ENCODE measurements at regions not wholly inside any gene's neighbourhood (a gene's known extent, or its start where the extent isn't known, plus 50 kb on each side); places are given as distances from the start of the nearest gene placed in this dataset.

GRCh38 chr9:108377881-108378280, 477.9 kb downstream of the ACTL7B start:
- H3K9ac ChIP-seq (ENCODE audit: low read depth in 1 of 2, low read length in 2 of 2) = no peak overlapping the region
- DNase-seq (ENCODE audit: low spot score) = no peak
- no peaks in the 10 kb centered on the region for H3K4me1 ChIP-seq (ENCODE audit: control insufficient read depth in 4 of 4, insufficient read depth in 4 of 4, low read length in 3 of 4)
- H3K9me3 ChIP-seq (ENCODE audit: control insufficient read depth in 4 of 4, low read length in 3 of 4) = no peaks in the 10 kb centered on the region
- no peak overlapping the region for H3K4me3 ChIP-seq (ENCODE audit: low read depth in 1 of 3, low read length in 3 of 3)
- 98% methylated on average over 2 of the region's 2 CpGs for whole genome bisulfite sequencing
- TF ChIP-seq FOXA2 (IDR thresholded peaks at IDR 0.05) (no peak), CTCF (IDR thresholded peaks at IDR 0.05; ENCODE audit: low read depth, low read length, missing input control) (no peak)
- TF ChIP-seq, protein P1, sequence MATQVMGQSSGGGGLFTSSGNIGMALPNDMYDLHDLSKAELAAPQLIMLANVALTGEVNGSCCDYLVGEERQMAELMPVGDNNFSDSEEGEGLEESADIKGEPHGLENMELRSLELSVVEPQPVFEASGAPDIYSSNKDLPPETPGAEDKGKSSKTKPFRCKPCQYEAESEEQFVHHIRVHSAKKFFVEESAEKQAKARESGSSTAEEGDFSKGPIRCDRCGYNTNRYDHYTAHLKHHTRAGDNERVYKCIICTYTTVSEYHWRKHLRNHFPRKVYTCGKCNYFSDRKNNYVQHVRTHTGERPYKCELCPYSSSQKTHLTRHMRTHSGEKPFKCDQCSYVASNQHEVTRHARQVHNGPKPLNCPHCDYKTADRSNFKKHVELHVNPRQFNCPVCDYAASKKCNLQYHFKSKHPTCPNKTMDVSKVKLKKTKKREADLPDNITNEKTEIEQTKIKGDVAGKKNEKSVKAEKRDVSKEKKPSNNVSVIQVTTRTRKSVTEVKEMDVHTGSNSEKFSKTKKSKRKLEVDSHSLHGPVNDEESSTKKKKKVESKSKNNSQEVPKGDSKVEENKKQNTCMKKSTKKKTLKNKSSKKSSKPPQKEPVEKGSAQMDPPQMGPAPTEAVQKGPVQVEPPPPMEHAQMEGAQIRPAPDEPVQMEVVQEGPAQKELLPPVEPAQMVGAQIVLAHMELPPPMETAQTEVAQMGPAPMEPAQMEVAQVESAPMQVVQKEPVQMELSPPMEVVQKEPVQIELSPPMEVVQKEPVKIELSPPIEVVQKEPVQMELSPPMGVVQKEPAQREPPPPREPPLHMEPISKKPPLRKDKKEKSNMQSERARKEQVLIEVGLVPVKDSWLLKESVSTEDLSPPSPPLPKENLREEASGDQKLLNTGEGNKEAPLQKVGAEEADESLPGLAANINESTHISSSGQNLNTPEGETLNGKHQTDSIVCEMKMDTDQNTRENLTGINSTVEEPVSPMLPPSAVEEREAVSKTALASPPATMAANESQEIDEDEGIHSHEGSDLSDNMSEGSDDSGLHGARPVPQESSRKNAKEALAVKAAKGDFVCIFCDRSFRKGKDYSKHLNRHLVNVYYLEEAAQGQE (IDR thresholded peaks at IDR 0.05) = no peak
- no peak overlapping the region for H3K27ac ChIP-seq (ENCODE audit: low read depth in 1 of 2, low read length in 2 of 2)
- H3K36me3 ChIP-seq (ENCODE audit: control insufficient read depth in 4 of 4, insufficient read depth in 3 of 4, low read depth in 1 of 4, low read length in 3 of 4) = no peaks in the 10 kb centered on the region
- peaks cover 0 to 2% (median 0%) of the 10 kb centered on the region in 4 donors for H3K27me3 ChIP-seq (ENCODE audit: control insufficient read depth in 4 of 4, insufficient read depth in 4 of 4, low read length in 3 of 4)

- TF ChIP-seq JUND (IDR thresholded peaks at IDR 0.05) (no peak), HNF4G (IDR thresholded peaks at IDR 0.05) (no peak), RAD21 (IDR thresholded peaks at IDR 0.05) (no peak), TAF1 (conservative IDR thresholded peaks at IDR 0.05) (no peak), RXRA (IDR thresholded peaks at IDR 0.05) (no peak), ATF3 (IDR thresholded peaks at IDR 0.05) (no peak)
- H3K4me1 ChIP-seq (ENCODE audit: control insufficient read depth in 4 of 4, insufficient read depth in 4 of 4, low read length in 3 of 4) = no peaks in the 10 kb centered on the region
- WGBS = 59% methylated on average over 3 of the region's 3 CpGs
These were observed 478.4 kb downstream of the ACTL7B start for GRCh38 chr9:108377382-108377781.

DNA sequence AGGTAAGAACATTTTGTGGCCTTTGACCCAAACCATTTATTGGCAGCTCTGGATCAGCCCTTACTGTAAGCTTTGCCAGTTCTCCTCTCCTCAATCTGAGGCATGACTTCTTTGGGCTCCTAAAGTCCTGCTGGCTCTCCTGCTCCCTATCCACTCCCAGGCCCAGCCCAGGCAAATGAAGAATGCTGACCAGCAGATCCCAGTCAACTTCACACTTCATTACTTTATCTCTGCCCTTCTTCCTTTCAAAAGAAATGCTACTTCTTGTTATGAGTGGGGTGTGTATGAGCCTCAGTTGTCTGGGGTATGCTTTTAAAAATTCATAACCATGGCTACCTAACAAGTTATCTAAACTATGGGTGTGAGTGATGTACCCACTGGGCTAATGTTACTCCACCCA, 479.6 kb downstream of the ACTL7B start:
- Histone ChIP-seq H3K9ac (ENCODE audit: low read depth in 1 of 2, low read length in 2 of 2) (no peak overlapping the region), H3K36me3 (ENCODE audit: control insufficient read depth in 4 of 4, insufficient read depth in 3 of 4, low read depth in 1 of 4, low read length in 3 of 4) (no peaks in the 10 kb centered on the region), H3K9me3 (ENCODE audit: control insufficient read depth in 4 of 4, low read length in 3 of 4) (no peaks in the 10 kb centered on the region), H3K27me3 (ENCODE audit: control insufficient read depth in 4 of 4, insufficient read depth in 4 of 4, low read length in 3 of 4) (no peaks in the 10 kb centered on the region), H3K27ac (ENCODE audit: low read depth in 1 of 2, low read length in 2 of 2) (no peak overlapping the region), H3K4me3 (ENCODE audit: low read depth in 1 of 3, low read length in 3 of 3) (no peak overlapping the region), H3K4me1 (ENCODE audit: control insufficient read depth in 4 of 4, insufficient read depth in 4 of 4, low read length in 3 of 4) (no peaks in the 10 kb centered on the region)
- DNase-seq (ENCODE audit: low spot score) = no peak
- no peak for TF ChIP-seq HNF4A (conservative IDR thresholded peaks at IDR 0.05)
- no peak for TF ChIP-seq YY1 (IDR thresholded peaks at IDR 0.05)
- no peak for TF ChIP-seq FOXA1 (IDR thresholded peaks at IDR 0.05)
- TF ChIP-seq EGR1 (IDR thresholded peaks at IDR 0.05; ENCODE audit: low read depth in 2 of 2) = no peak
- TF ChIP-seq NR2F2 (IDR thresholded peaks at IDR 0.05) = no peak
- no peak for TF ChIP-seq SP1 (IDR thresholded peaks at IDR 0.05)
- TF ChIP-seq RXRA (IDR thresholded peaks at IDR 0.05) = no peak
- no peak for TF ChIP-seq MAX (IDR thresholded peaks at IDR 0.05)
- TF ChIP-seq ATF3 (IDR thresholded peaks at IDR 0.05) = no peak
- TF ChIP-seq, protein P2, sequence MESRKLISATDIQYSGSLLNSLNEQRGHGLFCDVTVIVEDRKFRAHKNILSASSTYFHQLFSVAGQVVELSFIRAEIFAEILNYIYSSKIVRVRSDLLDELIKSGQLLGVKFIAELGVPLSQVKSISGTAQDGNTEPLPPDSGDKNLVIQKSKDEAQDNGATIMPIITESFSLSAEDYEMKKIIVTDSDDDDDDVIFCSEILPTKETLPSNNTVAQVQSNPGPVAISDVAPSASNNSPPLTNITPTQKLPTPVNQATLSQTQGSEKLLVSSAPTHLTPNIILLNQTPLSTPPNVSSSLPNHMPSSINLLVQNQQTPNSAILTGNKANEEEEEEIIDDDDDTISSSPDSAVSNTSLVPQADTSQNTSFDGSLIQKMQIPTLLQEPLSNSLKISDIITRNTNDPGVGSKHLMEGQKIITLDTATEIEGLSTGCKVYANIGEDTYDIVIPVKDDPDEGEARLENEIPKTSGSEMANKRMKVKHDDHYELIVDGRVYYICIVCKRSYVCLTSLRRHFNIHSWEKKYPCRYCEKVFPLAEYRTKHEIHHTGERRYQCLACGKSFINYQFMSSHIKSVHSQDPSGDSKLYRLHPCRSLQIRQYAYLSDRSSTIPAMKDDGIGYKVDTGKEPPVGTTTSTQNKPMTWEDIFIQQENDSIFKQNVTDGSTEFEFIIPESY (IDR thresholded peaks at IDR 0.05) = no peak
- no peak for TF ChIP-seq FOXA2 (IDR thresholded peaks at IDR 0.05)
- TF ChIP-seq CTCF (IDR thresholded peaks at IDR 0.05; ENCODE audit: low read depth, low read length, missing input control) = no peak
- TF ChIP-seq GABPA (IDR thresholded peaks at IDR 0.05 in 1 of 2, conservative IDR thresholded peaks at IDR 0.05 in 1 of 2) = no peak
- no peak for TF ChIP-seq RAD21 (IDR thresholded peaks at IDR 0.05)
- TF ChIP-seq JUND (IDR thresholded peaks at IDR 0.05) = no peak
- no peak for TF ChIP-seq HNF4G (IDR thresholded peaks at IDR 0.05)

More at GRCh38 chr9:108377382-108377781, 478.4 kb downstream of the ACTL7B start:
- Histone ChIP-seq H3K4me3 (ENCODE audit: low read depth in 1 of 3, low read length in 3 of 3) (no peak overlapping the region), H3K36me3 (ENCODE audit: control insufficient read depth in 4 of 4, insufficient read depth in 3 of 4, low read depth in 1 of 4, low read length in 3 of 4) (no peaks in the 10 kb centered on the region), H3K9me3 (ENCODE audit: control insufficient read depth in 4 of 4, low read length in 3 of 4) (no peaks in the 10 kb centered on the region), H3K27ac (ENCODE audit: low read depth in 1 of 2, low read length in 2 of 2) (no peak overlapping the region), H3K9ac (ENCODE audit: low read depth in 1 of 2, low read length in 2 of 2) (no peak overlapping the region), H3K27me3 (ENCODE audit: control insufficient read depth in 4 of 4, insufficient read depth in 4 of 4, low read length in 3 of 4) (peaks cover 0 to under 1% (median 0%) of the 10 kb centered on the region in 4 donors)
- DNase-seq (ENCODE audit: low spot score) = no peak
